ENCODE measurements at regions not wholly inside any gene's neighbourhood (a gene's known extent, or its start where the extent isn't known, plus 50 kb on each side); places are given as distances from the start of the nearest gene placed in this dataset.

DNA sequence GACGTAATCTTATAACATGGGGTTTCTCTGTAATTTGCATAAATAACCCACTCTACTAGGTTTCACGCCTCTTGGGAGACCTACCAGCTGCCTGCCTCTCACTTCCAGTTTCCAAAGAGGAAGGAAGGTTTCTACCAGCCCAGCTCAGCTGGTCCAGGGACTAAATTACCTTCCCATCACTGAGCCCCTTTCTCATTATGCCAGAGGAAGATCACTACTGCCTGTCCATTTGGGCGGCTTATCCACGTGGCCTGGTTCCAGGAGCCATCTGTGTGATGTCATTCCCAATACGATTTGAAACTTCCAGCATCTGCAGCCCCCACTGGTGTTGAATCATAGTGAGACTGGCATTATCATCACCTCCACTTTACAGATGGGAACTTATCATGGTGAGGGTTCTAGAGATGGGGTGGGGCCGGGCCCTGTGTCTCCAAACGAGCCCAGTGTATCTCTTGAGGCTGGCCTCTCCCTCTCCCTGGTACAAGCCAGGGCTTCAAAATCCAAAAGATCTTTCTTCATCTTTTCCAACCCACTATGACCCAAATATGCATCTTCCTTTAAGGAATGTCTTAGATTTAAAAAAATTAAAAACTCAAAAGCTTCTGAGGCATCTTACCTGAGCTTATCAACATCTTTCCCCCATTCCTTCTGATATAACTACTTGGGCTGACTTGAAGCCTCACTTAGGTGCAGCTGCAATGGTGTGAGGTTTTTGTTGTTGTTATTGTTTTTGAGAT lies 140.8 kb downstream of the DDX1 start:
- no TSS peak for BruUV-seq (replicated peaks)
- Histone ChIP-seq H3K36me3 (ENCODE audit: control insufficient read depth, insufficient read depth, low read length) (no peaks in the 10 kb centered on the region), H3K4me3 (ENCODE audit: low read depth in 2 of 2, low read length in 2 of 2) (no peak overlapping the region), H3K27me3 (ENCODE audit: control insufficient read depth, insufficient read depth, low read length) (no peaks in the 10 kb centered on the region), H3K9me3 (ENCODE audit: control insufficient read depth, insufficient read depth, low read depth, low read length) (no peaks in the 10 kb centered on the region), H3K4me1 (ENCODE audit: control insufficient read depth, insufficient read depth, low read length) (0 out of 2 replicates have a peak, but pooled peaks cover 8% of the 10 kb centered on the region), H3K27ac (ENCODE audit: low read length) (no peak overlapping the region)
- intact Hi-C loops (cut with micrococcal nuclease; ENCODE audit: unreplicated experiment) (no loop called here), in situ Hi-C loops (cut with HindIII; ENCODE audit: low pct_unique_long_range_greater_than_20kb, low sequenced_read_pairs) (no loop called here)
- POLR2A ChIA-PET, result no interaction called here
- CTCF ChIA-PET, result no interaction called here
- DNase-seq (ENCODE audit: low read depth, low spot score), result no peak
- ATAC-seq, result no peak
- TF ChIP-seq TCF7L2 (IDR thresholded peaks at IDR 0.05; ENCODE audit: low read depth, low read length), result no peak
- TF ChIP-seq, protein P1, sequence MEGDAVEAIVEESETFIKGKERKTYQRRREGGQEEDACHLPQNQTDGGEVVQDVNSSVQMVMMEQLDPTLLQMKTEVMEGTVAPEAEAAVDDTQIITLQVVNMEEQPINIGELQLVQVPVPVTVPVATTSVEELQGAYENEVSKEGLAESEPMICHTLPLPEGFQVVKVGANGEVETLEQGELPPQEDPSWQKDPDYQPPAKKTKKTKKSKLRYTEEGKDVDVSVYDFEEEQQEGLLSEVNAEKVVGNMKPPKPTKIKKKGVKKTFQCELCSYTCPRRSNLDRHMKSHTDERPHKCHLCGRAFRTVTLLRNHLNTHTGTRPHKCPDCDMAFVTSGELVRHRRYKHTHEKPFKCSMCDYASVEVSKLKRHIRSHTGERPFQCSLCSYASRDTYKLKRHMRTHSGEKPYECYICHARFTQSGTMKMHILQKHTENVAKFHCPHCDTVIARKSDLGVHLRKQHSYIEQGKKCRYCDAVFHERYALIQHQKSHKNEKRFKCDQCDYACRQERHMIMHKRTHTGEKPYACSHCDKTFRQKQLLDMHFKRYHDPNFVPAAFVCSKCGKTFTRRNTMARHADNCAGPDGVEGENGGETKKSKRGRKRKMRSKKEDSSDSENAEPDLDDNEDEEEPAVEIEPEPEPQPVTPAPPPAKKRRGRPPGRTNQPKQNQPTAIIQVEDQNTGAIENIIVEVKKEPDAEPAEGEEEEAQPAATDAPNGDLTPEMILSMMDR (IDR thresholded peaks at IDR 0.05), result no peak
- TF ChIP-seq, protein P2, sequence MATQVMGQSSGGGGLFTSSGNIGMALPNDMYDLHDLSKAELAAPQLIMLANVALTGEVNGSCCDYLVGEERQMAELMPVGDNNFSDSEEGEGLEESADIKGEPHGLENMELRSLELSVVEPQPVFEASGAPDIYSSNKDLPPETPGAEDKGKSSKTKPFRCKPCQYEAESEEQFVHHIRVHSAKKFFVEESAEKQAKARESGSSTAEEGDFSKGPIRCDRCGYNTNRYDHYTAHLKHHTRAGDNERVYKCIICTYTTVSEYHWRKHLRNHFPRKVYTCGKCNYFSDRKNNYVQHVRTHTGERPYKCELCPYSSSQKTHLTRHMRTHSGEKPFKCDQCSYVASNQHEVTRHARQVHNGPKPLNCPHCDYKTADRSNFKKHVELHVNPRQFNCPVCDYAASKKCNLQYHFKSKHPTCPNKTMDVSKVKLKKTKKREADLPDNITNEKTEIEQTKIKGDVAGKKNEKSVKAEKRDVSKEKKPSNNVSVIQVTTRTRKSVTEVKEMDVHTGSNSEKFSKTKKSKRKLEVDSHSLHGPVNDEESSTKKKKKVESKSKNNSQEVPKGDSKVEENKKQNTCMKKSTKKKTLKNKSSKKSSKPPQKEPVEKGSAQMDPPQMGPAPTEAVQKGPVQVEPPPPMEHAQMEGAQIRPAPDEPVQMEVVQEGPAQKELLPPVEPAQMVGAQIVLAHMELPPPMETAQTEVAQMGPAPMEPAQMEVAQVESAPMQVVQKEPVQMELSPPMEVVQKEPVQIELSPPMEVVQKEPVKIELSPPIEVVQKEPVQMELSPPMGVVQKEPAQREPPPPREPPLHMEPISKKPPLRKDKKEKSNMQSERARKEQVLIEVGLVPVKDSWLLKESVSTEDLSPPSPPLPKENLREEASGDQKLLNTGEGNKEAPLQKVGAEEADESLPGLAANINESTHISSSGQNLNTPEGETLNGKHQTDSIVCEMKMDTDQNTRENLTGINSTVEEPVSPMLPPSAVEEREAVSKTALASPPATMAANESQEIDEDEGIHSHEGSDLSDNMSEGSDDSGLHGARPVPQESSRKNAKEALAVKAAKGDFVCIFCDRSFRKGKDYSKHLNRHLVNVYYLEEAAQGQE (IDR thresholded peaks at IDR 0.05; ENCODE audit: insufficient read depth in 1 of 2, low read depth in 2 of 2, low read length in 1 of 2), result no peak
- TF ChIP-seq SIN3A (IDR thresholded peaks at IDR 0.05; ENCODE audit: borderline replicate concordance, insufficient read depth, low read depth, low read length), result no peak
- no peak for TF ChIP-seq POLR2AphosphoS5 (IDR thresholded peaks at IDR 0.05; ENCODE audit: low read depth, low read length)

DNA sequence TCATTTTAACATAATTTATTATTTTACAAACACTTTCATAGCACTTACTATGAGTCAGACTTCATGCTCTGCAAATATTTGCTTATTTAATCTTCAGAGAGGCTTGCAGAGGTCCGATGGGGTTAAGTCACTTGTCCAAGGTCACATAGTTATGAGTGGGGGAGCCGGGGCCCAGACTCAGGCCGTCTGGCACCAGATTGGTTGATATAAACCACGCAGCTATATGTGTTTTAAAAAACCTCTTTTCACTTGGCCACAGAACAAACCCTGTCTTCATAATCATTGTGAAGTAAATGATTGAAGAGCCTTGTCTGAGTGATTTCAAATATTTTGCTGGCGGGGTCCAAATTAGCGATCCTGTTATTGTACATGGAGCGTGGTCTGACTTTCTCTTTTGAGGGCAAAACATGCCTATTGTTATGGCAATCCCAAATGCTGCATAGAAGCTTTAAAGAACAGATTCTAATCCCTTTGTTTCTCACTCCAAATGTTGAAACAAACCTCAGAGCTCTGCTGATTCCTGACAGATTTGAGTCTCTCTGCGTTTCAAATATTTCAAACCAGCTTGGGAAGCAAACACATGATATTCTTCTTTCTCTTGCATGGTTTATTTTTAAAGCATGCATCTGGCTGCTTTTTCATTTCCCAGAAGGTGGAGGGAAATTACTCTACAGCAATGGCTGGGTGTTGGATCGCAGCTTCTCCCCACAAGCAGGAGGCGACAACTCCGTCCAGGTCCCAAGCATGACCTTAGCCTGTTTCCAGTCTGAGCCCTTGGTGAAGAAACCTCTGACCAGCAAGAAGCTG lies 142.4 kb downstream of the DDX1 start:
- in situ Hi-C loops (cut with HindIII; ENCODE audit: low pct_unique_long_range_greater_than_20kb, low sequenced_read_pairs), result no loop called here
- H3K27me3 ChIP-seq (ENCODE audit: control insufficient read depth, insufficient read depth, low read length), result no peaks in the 10 kb centered on the region
- H3K4me3 ChIP-seq (ENCODE audit: low read depth in 2 of 2, low read length in 2 of 2), result no peak overlapping the region
- H3K9me3 ChIP-seq (ENCODE audit: control insufficient read depth, insufficient read depth, low read depth, low read length), result no peaks in the 10 kb centered on the region
- H3K4me1 ChIP-seq (ENCODE audit: control insufficient read depth, insufficient read depth, low read length), result 0 out of 2 replicates have a peak, but pooled peaks cover 8% of the 10 kb centered on the region
- no peak overlapping the region for H3K27ac ChIP-seq (ENCODE audit: low read length)
- TF ChIP-seq, protein P1 (IDR thresholded peaks at IDR 0.05), result no peak
- no peak for TF ChIP-seq POLR2AphosphoS5 (IDR thresholded peaks at IDR 0.05; ENCODE audit: low read depth, low read length)
- no peak for TF ChIP-seq TCF7L2 (IDR thresholded peaks at IDR 0.05; ENCODE audit: low read depth, low read length)
- TF ChIP-seq SIN3A (IDR thresholded peaks at IDR 0.05; ENCODE audit: borderline replicate concordance, insufficient read depth, low read depth, low read length), result no peak
- TF ChIP-seq, protein P2 (IDR thresholded peaks at IDR 0.05; ENCODE audit: insufficient read depth in 1 of 2, low read depth in 2 of 2, low read length in 1 of 2), result no peak
- intact Hi-C loops (cut with micrococcal nuclease; ENCODE audit: unreplicated experiment), result no loop called here
- DNase-seq (ENCODE audit: low read depth, low spot score) (no peak), ATAC-seq (no peak)
- ChIA-PET CTCF (interaction anchor here (0.6 kb wide), 1 partner anchor 1562 kb away, joined by 3 read pairs; no protein-coding TSS in a partner anchor), POLR2A (no interaction called here)
- no TSS peak for BruUV-seq (replicated peaks)
- H3K36me3 ChIP-seq (ENCODE audit: control insufficient read depth, insufficient read depth, low read length), result no peaks in the 10 kb centered on the region
